ENCODE measurements at regions not wholly inside any gene's neighbourhood (a gene's known extent, or its start where the extent isn't known, plus 50 kb on each side); places are given as distances from the start of the nearest gene placed in this dataset.

DNA sequence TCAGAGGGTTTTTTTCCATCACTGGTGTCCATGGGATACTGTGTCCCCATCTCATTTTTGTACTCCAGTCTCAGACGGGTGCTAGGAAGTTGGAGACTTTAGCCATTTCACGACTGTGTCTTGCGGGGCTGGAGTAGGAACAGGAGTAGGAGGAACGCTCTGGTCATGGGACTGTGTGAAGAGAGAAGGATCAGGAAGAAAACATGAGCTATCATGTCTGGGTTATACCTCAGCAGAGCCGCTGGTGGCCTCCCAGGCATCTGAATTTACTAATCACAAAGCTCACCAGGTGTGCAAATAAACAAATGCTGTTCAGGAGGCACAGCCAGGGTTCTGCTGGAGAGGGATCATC lies 225.4 kb downstream of the SEC14L1 start:
- no peak for DNase-seq

DNA sequence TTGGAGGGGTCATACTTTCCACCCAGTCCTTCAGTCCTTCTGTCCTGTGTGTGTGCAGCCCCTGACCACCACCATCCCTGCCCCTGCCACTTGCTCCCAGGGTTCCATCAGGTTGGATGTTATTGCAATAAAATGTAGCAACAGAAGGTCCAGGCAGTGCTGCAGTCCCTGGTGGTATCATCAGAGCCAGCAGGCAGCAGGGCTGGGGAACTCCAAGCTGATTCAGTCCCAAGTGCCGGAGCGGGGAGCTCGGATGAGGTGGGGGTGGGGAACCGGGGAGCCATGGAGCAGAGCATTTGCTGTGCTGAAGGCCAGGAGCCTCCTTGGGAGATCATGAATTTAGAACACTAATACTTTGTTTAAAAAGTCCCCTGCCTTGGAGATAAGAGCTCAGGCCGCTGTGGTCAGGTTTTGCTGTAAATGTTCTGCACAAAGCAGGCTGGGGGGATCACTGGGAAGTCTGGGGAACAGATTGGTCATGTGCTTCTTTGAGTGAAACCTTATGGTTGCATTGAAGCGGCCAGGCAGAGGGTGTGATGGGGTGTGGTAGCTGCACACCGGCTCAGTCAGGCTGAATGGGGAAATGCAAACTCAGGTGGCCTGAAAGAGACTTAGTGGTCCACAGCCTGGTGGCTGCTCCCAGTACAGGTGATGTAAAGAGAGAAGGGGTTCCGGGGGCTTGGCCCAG lies 225.9 kb downstream of the SEC14L1 start:
- no peak for DNase-seq

DNA sequence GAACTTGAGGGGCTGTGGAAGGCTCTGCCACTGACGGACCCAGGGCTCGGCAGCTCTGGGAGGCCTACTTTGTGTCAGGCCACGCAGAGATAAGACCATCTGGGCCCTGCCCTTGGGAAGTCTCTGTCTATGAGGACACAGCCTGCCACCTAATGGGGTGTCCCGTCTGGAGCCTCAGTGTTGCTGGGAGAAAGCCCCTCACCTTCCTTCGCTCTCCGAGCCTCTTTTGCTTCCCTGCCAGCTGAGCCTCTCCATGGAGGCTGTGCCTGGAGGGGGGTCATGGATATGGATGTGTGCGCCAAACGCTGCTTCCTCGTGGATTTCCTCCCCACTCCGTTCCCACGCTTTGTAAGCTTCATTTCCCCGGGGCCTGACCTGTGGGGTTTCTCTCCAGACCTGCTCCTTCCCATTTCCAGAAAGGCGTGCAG lies 228.8 kb downstream of the SEC14L1 start:
- no peak for DNase-seq

DNA sequence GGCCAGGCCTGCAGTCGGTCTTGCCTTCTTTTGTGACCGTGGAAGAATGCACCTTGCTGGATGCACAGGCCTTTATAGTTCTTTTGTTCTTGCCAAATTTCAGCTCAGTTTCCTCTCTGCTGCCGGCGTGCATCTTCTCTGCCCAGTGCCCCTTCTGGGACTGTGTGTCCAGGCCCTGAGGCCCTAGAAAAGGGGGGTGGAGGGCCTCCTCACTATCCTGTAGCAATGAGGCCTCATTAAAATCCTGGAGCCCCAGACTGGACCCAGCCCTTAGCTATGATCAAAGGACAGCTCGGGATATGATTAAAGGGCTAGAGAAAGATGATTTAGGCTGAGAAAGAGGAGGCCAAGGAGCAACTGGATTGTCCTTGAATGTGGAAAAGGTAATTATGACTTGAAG lies 229.8 kb downstream of the SEC14L1 start:
- DNase-seq = no peak

DNA sequence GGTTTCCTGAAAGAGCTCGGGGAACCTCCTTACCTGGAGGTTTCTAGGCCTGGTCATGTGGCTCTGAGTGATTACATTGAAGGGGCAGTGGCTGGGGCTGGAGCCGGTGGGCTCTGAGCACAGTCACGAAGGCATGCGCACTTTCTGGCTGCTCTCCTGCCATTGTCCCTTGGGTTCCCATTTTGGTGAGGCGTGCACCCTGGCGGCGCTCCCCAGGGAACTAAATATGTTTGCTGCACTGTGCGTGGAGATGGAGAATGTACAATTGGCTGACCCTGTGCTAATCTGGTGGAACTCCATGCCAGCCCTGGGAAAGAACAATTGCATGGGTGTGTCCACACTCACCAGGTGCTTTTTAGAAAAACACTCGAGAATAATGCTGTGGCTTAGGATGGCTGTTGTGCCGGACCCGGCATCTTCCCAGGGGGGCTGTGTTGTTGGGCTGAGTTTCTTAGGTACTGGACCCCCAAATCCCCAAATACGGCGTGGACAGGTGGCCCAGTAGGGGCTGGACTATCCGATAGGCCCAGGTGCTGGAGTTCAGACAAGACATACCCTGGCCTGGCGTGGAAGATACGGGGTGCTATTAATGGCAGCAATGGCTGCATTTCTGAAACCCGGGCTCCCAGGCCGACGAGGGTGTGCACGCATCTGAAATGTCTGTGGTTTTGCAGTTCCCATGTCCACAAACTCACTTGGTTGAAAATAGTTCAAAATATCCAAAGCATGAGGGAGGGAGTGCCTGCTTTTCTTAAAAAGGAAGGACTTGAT lies 230.5 kb downstream of the SEC14L1 start:
- no peak for DNase-seq

DNA sequence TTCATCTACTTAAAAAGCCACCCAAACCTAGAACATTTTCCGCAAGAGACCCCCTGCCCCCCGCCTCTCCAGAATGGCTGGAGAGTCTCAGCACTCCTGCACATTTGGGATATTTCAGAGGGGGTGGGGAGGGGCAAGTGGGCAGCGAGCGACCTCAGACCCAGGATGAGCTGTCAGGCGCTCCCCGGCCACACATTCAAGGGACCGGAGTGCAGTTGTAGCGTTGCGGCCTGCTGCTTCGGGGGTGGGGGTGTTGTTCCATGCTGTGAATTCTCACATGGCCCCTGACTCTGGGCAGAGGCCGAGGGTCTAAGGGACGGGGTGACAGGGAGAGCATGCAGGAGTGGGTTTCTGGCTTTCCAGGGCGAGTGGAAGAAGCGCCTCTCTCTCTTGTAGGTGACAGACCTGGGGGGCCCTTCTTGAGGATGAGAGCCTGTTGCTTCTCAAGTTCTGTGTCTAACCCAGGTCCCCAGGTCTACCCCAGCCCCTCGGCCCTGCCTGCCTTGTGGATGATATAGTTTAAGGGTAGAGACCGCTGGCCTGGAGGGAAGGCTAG lies 231.2 kb downstream of the SEC14L1 start:
- no peak for DNase-seq

DNA sequence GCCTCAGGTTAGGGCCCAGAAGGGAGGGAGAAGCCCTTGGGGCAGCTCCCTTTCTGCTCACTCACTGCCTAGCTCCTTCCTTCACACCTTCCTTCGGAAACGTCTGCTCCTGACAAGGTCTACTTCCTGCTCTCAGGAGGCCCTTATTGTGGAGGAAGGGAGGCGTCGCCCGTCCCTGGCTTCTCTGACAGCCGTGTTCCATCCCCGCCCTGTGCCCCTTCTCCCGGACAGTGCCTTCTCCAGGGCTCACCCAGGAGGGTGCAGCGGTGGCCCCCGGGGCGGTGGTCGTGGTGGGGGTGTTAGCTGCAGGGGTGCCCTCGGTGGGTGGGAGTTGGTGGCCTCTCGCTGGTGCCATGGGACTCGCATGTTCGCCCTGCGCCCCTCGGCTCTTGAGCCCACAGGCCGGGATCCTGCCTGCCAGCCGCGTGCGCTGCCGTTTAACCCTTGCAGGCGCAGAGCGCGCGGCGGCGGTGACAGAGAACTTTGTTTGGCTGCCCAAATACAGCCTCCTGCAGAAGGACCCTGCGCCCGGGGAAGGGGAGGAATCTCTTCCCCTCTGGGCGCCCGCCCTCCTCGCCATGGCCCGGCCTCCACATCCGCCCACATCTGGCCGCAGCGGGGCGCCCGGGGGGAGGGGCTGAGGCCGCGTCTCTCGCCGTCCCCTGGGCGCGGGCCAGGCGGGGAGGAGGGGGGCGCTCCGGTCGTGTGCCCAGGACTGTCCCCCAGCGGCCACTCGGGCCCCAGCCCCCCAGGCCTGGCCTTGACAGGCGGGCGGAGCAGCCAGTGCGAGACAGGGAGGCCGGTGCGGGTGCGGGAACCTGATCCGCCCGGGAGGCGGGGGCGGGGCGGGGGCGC lies 231.9 kb downstream of the SEC14L1 start:
- DNase-seq = peak; percentile 15 to 35

DNA sequence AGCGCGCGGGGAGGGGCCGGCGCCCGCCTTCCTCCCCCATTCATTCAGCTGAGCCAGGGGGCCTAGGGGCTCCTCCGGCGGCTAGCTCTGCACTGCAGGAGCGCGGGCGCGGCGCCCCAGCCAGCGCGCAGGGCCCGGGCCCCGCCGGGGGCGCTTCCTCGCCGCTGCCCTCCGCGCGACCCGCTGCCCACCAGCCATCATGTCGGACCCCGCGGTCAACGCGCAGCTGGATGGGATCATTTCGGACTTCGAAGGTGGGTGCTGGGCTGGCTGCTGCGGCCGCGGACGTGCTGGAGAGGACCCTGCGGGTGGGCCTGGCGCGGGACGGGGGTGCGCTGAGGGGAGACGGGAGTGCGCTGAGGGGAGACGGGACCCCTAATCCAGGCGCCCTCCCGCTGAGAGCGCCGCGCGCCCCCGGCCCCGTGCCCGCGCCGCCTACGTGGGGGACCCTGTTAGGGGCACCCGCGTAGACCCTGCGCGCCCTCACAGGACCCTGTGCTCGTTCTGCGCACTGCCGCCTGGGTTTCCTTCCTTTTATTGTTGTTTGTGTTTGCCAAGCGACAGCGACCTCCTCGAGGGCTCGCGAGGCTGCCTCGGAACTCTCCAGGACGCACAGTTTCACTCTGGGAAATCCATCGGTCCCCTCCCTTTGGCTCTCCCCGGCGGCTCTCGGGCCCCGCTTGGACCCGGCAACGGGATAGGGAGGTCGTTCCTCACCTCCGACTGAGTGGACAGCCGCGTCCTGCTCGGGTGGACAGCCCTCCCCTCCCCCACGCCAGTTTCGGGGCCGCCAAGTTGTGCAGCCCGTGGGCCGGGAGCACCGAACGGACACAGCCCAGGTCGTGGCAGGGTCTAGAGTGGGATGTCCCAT lies 232.8 kb downstream of the SEC14L1 start:
- DNase-seq = peak; percentile 27 to 29

DNA sequence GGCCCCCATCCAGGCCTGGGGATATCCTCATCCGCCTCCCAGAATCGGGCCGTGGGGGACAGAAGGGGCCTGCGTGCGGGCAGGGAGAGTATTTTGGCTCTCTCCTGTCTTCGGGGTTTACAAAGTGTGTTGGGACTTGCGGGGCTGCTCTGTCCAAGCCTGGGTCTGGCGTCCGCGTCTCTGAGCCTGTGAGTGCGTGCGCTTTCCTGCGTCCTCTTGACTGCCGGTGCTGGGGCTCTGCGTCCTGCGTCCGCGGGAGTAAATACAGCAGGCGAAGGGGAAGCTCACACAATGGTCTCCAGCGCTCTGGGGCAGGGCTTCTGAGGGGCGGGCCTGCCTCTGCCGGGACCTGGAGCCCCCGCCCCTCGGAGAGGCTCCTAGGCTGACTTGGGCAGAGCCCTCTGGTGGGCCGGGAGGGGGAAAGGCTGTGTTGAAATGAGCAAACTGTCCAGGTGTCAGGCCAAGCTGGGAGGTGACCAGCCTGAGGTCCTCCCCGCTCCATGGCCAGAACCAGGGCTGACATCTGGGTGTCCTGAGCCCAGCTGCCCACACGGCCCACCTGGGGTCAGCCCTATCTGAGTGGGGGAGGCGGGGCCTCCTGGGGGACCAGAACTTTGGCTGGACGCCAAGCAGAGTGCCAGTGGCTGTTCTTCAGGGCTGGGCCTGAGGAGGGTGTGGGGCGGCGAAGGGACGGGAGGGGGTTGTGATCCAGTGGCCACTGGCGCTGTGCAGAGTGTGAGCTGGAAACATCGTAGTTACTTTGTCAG lies 233.6 kb downstream of the SEC14L1 start:
- peak; percentile 44 to 59 for DNase-seq

DNA sequence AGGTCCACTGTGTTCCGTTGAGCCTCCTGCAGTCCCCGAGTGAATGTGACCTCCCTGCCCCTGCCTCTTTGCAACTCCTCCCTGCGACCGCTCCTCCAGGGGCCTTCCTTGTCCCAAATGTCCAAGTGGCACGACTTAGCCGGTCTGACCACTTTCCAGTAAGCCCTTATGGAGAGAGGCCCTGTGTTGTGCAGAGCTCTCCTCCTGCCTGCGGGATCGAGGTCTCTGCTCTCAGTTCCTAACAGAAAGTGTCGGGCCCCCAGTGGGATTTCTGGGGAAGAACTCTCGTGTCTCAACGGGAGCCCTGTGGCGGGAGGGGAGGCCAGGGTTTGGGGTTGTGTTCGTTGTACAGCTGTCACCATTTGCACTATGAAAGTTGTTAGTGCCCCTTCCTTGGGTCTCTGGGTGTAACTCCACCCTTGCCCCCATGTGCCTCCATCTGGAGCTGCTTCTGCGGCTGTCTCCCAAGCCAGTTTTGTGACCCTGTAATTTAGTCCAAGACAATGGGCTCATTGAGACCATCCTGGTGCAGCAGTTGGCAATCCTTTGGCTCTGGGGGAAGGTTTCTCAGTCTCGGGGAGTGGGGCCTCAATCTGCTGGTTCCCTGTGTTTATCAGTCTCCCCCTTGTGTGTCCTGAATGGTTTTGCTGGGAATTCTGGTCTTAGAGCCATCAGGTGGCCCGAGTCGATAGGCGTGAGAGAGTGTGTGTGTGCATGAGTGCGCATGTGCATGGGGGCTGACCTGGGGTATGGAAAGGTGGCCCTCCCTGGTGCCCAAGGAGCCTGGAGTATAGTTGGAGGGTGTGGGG lies 234.5 kb downstream of the SEC14L1 start:
- no peak for DNase-seq

DNA sequence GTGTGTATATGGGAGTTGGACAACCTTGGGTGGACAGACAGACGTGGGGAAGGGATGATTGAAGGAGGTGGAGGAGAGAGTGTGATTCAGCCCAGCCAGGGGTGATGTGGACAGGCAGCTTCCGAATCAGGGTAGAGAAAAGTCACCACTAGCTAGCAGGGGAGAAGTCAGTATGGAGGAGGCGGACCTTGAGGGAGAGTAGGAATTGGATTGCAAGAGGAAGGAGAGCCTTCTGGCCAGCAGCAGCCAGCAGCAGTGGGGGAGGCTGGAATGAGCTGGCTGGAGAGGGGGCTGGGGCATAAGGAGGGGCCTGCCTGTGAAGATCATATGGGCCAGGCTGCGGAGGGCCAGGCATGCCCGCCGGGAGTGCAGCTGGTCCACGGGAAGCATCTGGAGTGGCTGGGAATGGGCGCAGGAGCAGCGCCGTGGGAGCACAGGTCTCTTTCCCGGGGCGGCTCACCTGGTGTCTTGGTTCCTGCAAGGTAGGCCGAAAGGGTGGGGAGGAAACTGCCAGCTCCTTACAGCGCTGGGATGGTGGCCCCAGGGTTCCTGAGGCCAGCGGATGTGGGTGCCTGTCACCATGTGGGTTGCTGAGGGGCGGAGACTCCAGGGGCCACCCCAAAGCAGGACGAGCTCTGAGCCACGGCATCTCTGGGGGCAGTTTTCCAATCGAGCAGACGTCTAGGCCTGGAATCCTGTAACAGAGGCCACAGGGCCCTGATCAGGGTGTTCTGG lies 235.3 kb downstream of the SEC14L1 start:
- peak; percentile 42 to 45 for DNase-seq

DNA sequence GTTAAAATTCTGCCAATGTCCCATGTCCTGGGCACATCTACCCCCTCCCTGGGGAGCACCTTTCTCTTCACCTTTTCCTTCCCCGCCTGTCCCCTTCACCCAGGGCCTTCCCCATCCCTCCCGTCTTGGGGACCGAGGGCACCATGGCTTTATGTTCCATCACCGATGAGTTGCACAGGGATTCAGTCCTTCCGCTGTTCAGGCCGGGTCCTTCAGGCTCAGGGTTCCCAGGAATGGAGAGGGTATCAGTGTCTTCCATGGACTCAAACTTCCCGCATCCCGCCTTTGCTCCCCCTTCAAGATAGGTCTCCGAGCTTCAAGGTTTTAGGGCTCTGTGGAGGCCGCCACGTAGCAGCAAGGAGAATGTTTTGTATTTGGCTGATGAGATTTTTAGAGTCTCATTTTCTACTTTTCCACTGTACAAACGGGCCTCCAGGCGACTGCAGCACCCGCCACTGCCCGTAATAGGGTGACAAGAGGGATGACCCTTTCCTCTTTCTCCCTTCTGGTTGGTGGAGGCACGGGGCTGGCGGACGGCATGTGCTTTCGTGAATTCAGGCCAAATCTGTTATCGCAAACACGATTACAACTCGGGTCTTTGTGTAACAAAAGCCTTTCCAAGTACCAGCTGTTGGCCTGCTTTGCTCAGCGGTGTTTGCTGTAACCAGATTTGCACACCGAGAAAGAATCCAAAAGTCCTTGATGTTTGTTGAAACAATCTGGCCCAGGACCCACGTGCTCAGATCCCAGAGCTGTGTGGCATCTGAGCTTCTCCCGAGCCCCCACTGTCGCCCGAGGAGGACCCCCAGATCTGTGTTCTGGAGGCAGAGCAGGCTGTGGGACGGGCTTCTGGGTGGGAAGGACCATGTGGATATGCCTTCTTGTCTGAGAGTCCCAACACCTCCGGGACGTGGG lies 236.3 kb downstream of the SEC14L1 start:
- DNase-seq = no peak

DNA sequence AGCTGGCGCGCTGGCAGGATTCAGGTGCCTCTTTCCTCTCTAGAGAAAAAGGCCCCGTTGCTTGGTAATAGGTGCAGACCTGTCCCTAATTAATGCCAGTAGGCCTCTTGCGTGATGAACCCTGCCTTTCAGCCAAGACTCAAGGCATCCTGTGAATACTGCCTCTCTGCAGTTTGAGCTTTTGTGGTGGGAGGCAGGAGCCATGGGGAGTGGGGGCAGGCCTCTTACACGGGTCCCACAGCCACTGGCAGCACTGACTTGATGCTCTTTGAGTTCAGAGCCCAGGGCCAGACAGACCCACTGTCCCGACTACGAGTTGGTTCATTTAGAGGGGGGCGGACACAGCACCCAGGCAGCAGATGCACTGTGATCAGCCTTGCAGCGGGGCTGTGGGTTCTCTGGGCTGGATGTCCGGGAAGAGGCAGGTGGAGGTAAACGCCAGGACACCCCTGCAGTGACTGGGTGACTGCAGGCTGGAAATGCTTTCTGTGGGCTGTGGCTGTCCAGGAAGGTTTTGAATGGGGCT lies 237.0 kb downstream of the SEC14L1 start:
- DNase-seq = no peak

DNA sequence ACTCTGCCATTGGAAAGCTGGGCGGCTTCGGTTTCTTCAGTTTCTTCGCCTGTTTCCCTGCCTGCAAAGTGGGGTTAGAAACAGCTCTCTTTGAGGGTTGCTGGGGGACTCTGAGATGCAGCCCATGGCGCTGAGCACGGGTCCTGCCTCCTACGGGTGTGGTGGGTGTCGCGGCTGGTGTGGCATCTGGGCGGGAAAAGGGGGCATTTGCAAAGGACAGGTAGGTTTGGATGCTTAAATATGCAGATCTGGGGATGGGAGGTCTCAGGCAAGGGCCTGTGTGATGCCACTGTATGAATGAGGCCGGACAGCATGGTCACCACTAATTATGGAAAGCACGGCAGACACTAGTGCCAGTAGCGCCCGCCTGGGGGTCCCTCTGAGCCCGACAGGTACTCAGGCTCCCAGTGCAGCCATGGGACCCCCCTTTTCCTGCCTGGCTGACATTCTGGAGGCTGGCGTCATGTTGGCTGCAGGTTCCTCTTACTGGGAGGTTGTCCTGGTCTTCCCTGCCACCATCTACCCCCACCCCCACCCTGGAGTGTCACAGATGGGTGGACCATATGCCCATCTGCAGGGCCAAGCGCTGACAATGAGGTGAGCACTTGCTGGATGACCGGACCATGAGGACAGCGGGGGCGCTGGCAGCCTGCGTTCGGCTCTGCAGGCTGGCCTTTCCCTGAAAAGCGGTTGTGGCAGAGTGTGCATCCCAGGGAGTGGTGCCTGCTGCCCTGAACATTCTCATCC lies 237.7 kb downstream of the SEC14L1 start:
- no peak for DNase-seq

DNA sequence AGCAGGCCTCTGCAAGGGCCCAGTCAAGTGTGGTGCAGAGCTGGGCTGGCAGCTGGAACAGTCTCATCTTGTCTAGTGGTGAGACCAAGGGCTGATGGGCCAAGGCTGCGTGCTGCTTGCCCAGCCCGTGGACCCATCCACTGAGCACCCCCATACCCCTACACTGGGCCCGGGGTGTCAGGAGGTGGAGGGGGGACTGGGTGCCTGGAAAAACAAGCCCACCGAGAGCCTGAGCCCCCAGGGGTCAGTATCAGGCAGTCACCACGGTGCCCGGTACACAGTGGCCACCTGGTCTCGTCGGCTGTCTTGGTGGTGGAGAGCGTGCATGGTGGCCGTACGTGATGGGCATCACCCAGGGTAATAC lies 238.3 kb downstream of the SEC14L1 start:
- no peak for DNase-seq

DNA sequence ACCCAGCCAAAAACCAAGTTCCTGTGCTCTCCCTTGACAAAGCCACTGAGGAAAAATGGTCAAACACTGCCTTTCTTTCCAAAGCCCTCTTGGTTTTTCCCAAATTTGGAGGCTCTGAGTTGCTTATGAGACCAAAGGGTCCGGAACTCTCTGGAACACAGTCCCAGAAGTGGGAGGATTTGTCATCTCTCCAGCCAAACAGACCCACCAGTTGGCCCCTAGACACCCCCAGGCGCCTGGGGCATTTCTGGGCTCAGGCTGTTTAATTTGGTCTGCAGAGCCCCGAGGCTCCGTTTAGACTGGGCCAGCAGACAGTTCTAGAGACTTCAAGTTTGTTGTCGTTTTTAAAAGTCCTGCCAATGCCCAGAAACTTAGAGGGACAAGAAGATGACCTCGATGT lies 239.1 kb downstream of the SEC14L1 start:
- no peak for DNase-seq

DNA sequence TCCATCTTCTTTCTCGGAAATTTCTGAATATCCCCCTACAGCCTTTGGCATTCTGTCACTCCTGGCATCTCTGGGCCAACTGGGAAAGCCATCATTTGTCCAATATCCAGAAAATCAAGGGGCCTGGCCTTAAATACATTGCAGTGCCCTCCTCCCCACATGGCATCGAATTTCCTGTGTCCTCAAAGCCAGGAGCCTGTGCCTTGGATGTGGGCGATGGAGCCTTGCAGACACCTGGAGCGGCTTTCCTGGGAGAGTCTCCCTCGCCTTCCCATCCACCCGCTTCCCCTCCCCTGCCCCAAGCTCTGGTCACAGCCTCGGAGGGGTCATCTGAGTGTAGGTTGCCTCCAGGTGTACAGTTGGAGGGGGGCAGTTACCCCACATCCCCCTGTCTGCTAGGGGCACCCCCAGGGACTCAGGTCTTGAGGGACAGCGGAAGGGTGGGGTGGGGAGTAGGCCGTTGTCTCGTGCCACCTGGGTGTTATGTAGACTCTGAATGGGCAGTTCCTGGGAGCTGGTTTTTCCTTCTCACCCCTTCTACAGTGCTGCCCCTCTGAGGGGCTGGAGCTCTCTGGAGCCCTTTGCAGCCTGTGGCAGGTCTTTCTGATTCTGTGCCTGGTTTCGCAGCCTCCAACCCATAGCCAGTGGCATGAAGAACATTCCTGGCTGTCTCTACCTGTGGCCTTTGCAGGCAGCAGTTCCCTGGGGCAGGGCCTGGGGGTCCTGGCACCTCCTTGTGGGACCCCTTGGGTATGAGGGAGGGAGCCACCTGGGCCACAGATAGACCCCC lies 239.8 kb downstream of the SEC14L1 start:
- DNase-seq = no peak
